GM23248 (cell line): ENCODE measurements at regions not wholly inside any gene's neighbourhood (a gene's known extent, or its start where the extent isn't known, plus 50 kb on each side); places are given as distances from the start of the nearest gene placed in this dataset.
"Not testable (repeated sequence)": the region's sequence is repeated elsewhere in the genome, so short reads cannot be mapped to it uniquely, and the experiment has no call there.

Experiments
- DNase-seq: peaks from one replicate; pipeline ENCODE4 v3.0.0-alpha.2; 2015
- H2AFZ ChIP-seq: fragments of 200-600 bp; sonication (generic); 2 replicates; pipeline ENCODE4 v1.6.1; 2016; ENCODE audit warnings: antibody characterized with exemption
- H3F3A ChIP-seq: fragments of 200-600 bp; sonication (generic); 2 replicates; pipeline ENCODE4 v1.6.1; 2016; ENCODE audit warnings: mild to moderate bottlenecking, antibody characterized with exemption, mixed run types; ENCODE audit not compliant: insufficient read depth
- H3K27ac ChIP-seq: fragments of 200-600 bp; sonication (generic); 2 replicates; pipeline ENCODE4 v1.5.1; 2016; ENCODE audit warnings: mild to moderate bottlenecking
- H3K27me3 ChIP-seq: fragments of 200-600 bp; sonication (generic); replicated peaks from 2 replicates; pipeline ENCODE4 v1.6.1; 2016; ENCODE audit warnings: mild to moderate bottlenecking; ENCODE audit not compliant: insufficient read depth
- H3K36me3 ChIP-seq: fragments of 200-600 bp; sonication (generic); 2 replicates; pipeline ENCODE4 v1.6.1; 2016; ENCODE audit warnings: low read depth, mild to moderate bottlenecking
- H3K4me1 ChIP-seq: fragments of 200-600 bp; sonication (generic); 2 replicates; pipeline ENCODE4 v1.6.1; 2016; ENCODE audit warnings: mild to moderate bottlenecking; ENCODE audit not compliant: insufficient read depth
- H3K4me2 ChIP-seq: fragments of 200-600 bp; sonication (generic); one replicate; pipeline ENCODE4 v1.6.1; 2016; ENCODE audit warnings: mild to moderate bottlenecking; ENCODE audit not compliant: unreplicated experiment
- H3K4me3 ChIP-seq: fragments of 200-600 bp; sonication (generic); 2 replicates; pipeline ENCODE4 v1.5.1; 2016; ENCODE audit warnings: mild to moderate bottlenecking
- H3K79me2 ChIP-seq: fragments of 200-600 bp; sonication (generic); 2 replicates; pipeline ENCODE4 v1.6.1; 2016; ENCODE audit warnings: mild to moderate bottlenecking; ENCODE audit not compliant: insufficient read depth
- H3K9ac ChIP-seq: fragments of 200-600 bp; sonication (generic); 2 replicates; pipeline ENCODE4 v1.6.1; 2016; ENCODE audit warnings: mild to moderate bottlenecking
- H3K9me2 ChIP-seq: fragments of 200-600 bp; sonication (generic); 2 replicates; pipeline ENCODE4 v1.6.1; 2016; ENCODE audit warnings: mixed run types, mild to moderate bottlenecking, moderate library complexity; ENCODE audit not compliant: insufficient read depth
- H3K9me3 ChIP-seq: fragments of 200-600 bp; sonication (generic); one replicate; pipeline ENCODE4 v1.6.1; 2017; ENCODE audit warnings: low read depth
- H4K20me1 ChIP-seq: fragments of 200-600 bp; sonication (generic); 2 replicates; pipeline ENCODE4 v1.6.0; 2016; ENCODE audit not compliant: insufficient read depth
- EZH2 ChIP-seq: fragments of 200-600 bp; sonication (generic); IDR thresholded peaks from 2 replicates; pipeline ENCODE4 v1.6.1; 2018; ENCODE audit warnings: antibody characterized with exemption, mild to moderate bottlenecking; ENCODE audit not compliant: insufficient read depth, poor library complexity, severe bottlenecking
- EZH2phosphoT487 ChIP-seq: fragments of 200-600 bp; sonication (generic); IDR thresholded peaks from 2 replicates; pipeline ENCODE4 v1.6.1; 2018; ENCODE audit warnings: antibody characterized with exemption, moderate library complexity, mild to moderate bottlenecking, low read depth; ENCODE audit not compliant: insufficient read depth
- WGBS, 2 experiments: methylation state at CpG; one replicate each; pipeline ENCODE4 v1.1.6; 2015 to 2017; ENCODE audit warnings: low lambda C conversion rate in 2 of 2, low coverage in 1 of 2; ENCODE audit errors: missing lambda C conversion rate in 2 of 2; 5-methylcytosine and 5-hydroxymethylcytosine counted together
- in situ Hi-C: fragments of 300-500 bp; cut with MboI; formaldehyde crosslinking; loops from 2 replicates; pipeline ENCODE4 v1.15.0; 2020

DNA sequence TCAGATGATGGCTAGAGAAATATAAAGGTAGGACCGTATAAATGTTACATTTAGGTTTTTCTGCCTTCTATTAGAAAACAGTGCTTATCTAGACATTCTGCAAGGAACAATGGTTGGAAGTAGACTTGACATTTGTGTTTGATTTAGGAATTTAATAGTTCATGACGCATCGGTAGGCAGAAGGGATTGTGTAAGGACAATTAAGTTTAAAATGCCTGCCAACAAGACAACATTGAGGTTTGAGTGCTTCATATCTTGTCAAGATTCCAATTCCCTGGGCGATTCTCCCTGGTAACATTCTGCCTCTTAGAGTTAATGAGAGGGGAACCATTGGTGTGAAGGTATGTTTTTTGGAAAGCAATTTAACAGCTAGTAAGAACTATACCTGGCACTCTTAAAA is 186.8 kb upstream of the RBM19 start:
- Histone ChIP-seq H3K36me3 (no peaks in the 10 kb centered on the region), H3K9ac (no peak overlapping the region), H2AFZ (no peak overlapping the region), H3K9me2 (no peaks in the 10 kb centered on the region), H3K4me3 (no peak overlapping the region), H3K4me1 (peaks cover 14% of the 10 kb centered on the region), H3K4me2 (peak overlapping the region; percentile 53), H3K27me3 (peaks cover 20% of the 10 kb centered on the region), H3K27ac (no peak overlapping the region), H3F3A (peaks cover 4% of the 10 kb centered on the region; the same call in 1 of the 2 replicates), H3K79me2 (no peaks in the 10 kb centered on the region), H4K20me1 (no peaks in the 10 kb centered on the region), H3K9me3 (no peaks in the 10 kb centered on the region)
- in situ Hi-C loops: no loop called here
- TF ChIP-seq EZH2phosphoT487 (no peak), EZH2 (no peak)
- 1 to 2% methylated on average over 4 of the region's 4 CpGs for WGBS, 2 experiments
- peak; percentile 89 for DNase-seq

DNA sequence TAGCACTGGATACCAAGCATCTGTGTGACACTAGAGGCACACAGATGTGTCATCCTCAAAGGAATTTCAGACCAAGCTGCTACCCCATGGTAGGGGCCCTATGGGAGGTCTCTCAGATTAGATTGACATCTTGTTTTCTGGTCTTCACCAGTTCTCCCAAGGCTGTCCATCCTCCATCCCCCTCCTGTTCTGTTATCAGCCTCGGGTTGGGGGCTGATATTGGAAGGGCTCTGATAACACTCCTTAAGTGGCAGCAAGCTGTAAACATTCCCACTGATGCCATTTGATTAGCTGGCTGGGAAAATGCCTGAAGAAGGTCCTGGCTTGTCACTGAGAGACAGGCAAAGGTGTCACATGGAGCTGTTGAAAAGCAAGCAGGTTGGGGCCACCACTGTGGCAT is 185.9 kb upstream of the RBM19 start:
- Histone ChIP-seq H3K9ac (no peak overlapping the region), H3K27me3 (peaks cover 22% of the 10 kb centered on the region), H3K27ac (no peak overlapping the region), H3K4me3 (no peak overlapping the region), H4K20me1 (no peaks in the 10 kb centered on the region), H3F3A (peaks cover 4% of the 10 kb centered on the region; the same call in 1 of the 2 replicates), H3K4me2 (no peak overlapping the region), H3K9me2 (no peaks in the 10 kb centered on the region), H2AFZ (no peak overlapping the region), H3K9me3 (no peaks in the 10 kb centered on the region), H3K79me2 (no peaks in the 10 kb centered on the region), H3K36me3 (no peaks in the 10 kb centered on the region), H3K4me1 (peaks cover 14% of the 10 kb centered on the region)
- TF ChIP-seq EZH2: no peak
- no peak for TF ChIP-seq EZH2phosphoT487
- in situ Hi-C loops: no loop called here
- WGBS, 2 experiments: 15 to 22% methylated on average over 1 of the region's 1 CpG
- DNase-seq: no peak

DNA sequence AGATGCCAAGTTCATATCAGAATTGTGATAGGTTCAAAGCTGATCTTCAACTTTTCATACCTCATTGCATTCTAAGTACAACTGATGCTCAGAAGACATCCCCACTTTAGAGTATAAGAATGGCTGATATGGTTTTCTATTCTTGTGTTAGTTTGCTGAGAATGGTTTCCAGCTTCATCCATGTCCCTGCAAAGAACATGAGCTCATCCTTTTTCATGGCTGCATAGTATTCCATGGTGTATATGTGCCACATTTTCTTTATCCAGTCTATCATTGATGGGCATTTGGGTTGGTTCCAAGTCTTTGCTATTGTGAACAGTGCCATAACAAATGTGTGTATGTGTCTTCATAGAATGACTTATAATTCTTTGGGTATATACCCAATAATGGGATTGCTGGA is 184.5 kb upstream of the RBM19 start:
- in situ Hi-C loops: not testable (repeated sequence)

DNA sequence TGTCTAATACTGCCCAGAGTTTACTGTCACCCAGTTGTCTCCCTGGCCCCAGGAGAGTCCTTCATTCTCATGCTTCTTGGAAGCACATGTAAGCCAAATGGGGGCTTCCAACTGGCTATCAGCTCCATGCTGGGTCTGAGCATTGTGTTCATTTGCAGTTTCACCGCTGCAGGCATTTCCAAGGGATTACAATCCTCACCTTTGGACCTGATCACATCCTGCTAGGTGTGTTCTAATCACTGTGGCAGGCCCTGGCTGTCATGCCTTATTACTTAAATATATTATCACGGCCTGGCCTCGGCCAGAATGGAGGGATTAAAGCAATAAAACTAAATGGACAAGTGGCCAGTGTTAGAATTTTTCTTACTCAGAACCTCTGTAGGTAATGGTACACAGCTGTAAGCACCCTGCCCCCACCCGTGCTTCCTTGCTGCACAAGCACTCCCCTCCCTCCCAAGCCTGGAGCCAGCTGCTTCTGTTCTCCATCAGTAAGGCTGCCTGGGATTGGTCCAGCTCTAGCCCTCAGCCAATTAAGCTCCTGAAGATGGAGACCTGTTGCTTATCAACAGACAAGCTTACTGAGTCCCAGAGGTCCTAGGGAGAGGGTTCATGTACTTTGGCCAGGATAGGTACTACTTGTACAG is 175.9 kb upstream of the RBM19 start:
- no peak overlapping the region for H3K4me2 ChIP-seq
- no peaks in the 10 kb centered on the region for H3F3A ChIP-seq
- no peak overlapping the region for H3K4me3 ChIP-seq
- H3K27ac ChIP-seq: no peak overlapping the region
- H3K4me1 ChIP-seq: no peaks in the 10 kb centered on the region
- H3K79me2 ChIP-seq: no peaks in the 10 kb centered on the region
- no peaks in the 10 kb centered on the region for H3K36me3 ChIP-seq
- H3K9ac ChIP-seq: no peak overlapping the region
- no peaks in the 10 kb centered on the region for H4K20me1 ChIP-seq
- in situ Hi-C loops: no loop called here
- TF ChIP-seq EZH2phosphoT487 (no peak), EZH2 (no peak)
- H3K9me3 ChIP-seq: no peaks in the 10 kb centered on the region
- WGBS, 2 experiments: 65 to 90% methylated on average over 4 of the region's 4 CpGs
- H3K9me2 ChIP-seq: no peaks in the 10 kb centered on the region
- no peak overlapping the region for H2AFZ ChIP-seq
- H3K27me3 ChIP-seq: no peaks in the 10 kb centered on the region
- DNase-seq: no peak

More for the DNA sequence above, 184.5 kb upstream of the RBM19 start:
- not testable (repeated sequence) for H3K4me3 ChIP-seq, H3K79me2 ChIP-seq, H2AFZ ChIP-seq, H3F3A ChIP-seq, H3K4me2 ChIP-seq, H3K9ac ChIP-seq, H3K36me3 ChIP-seq, H3K9me2 ChIP-seq, H3K27ac ChIP-seq, DNase-seq, H4K20me1 ChIP-seq, H3K9me3 ChIP-seq
- peaks cover 14% of the 10 kb centered on the region for H3K4me1 ChIP-seq
- H3K27me3 ChIP-seq: peaks cover 22% of the 10 kb centered on the region

DNA sequence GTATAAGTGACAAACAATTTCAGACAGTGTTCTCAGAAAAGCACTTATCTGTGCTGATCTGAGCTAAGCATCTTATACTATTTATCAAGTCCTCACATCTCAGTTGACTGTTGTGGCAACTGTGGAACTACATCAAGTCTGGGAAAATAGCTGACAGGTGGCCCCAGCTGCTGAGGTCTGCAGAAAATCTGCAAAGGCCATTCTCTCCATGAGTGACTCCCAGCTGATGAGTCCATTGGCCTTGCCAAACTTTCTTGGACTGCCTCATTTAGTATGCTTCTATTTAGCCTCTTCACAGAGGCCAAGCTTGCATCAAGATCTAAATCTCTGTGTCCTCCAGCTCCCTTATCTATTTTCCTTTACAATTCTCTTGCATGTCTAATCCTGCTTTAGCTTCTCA is 174.5 kb upstream of the RBM19 start:
- no peak overlapping the region for H3K4me3 ChIP-seq
- H3K9ac ChIP-seq: no peak overlapping the region
- H3K27ac ChIP-seq: no peak overlapping the region
- H3K36me3 ChIP-seq: no peaks in the 10 kb centered on the region
- H3K27me3 ChIP-seq: no peaks in the 10 kb centered on the region; the same call in 1 of the 2 replicates
- no peak for DNase-seq
- H3K9me3 ChIP-seq: no peaks in the 10 kb centered on the region
- TF ChIP-seq EZH2phosphoT487 (no peak), EZH2 (no peak)
- no peak overlapping the region for H3K4me2 ChIP-seq
- H3K4me1 ChIP-seq: no peaks in the 10 kb centered on the region
- no peak overlapping the region for H2AFZ ChIP-seq
- H4K20me1 ChIP-seq: no peaks in the 10 kb centered on the region
- no peaks in the 10 kb centered on the region for H3K79me2 ChIP-seq
- no peaks in the 10 kb centered on the region for H3K9me2 ChIP-seq
- in situ Hi-C loops: no loop called here
- no peaks in the 10 kb centered on the region for H3F3A ChIP-seq
